HL-60 (cell line): ENCODE measurements at regions not wholly inside any gene's neighbourhood (a gene's known extent, or its start where the extent isn't known, plus 50 kb on each side); places are given as distances from the start of the nearest gene placed in this dataset.

Experiments
- DNase-seq, 2 experiments: peaks; one replicate each; pipeline ENCODE4 v3.0.0-alpha.2; 2010 to 2020; ENCODE audit warnings: low read depth in 1 of 2, low spot score in 1 of 2
- H3K27ac ChIP-seq: fragments of 250-450 bp; sonication (Bioruptor Pico); replicated peaks from 2 replicates; pipeline ENCODE4 v1.5.1; 2020; ENCODE audit warnings: mild to moderate bottlenecking, moderate library complexity
- H3K27me3 ChIP-seq: fragments of 250-450 bp; sonication (Bioruptor Pico); 2 replicates; pipeline ENCODE4 v1.5.1; 2021; ENCODE audit warnings: mild to moderate bottlenecking, moderate library complexity; ENCODE audit not compliant: insufficient read depth, poor library complexity, severe bottlenecking
- H3K4me3 ChIP-seq: replicated peaks from 2 replicates; pipeline ENCODE4 v1.5.1; 2011; ENCODE audit warnings: mild to moderate bottlenecking, control low read depth, low read length; ENCODE audit not compliant: insufficient read depth
- CTCF ChIP-seq: IDR thresholded peaks from one replicate; pipeline ENCODE4 v1.5.1; 2011; ENCODE audit warnings: low read length, control low read depth, inconsistent platforms; ENCODE audit not compliant: insufficient read depth
- GABPA ChIP-seq: IDR thresholded peaks from 2 replicates; pipeline ENCODE4 v1.6.1; 2012; ENCODE audit warnings: low read depth
- POLR2AphosphoS5 ChIP-seq: IDR thresholded peaks from 2 replicates; pipeline ENCODE4 v1.6.1; 2012; ENCODE audit warnings: low read depth
- REST ChIP-seq: IDR thresholded peaks from 2 replicates; pipeline ENCODE4 v1.6.1; 2012; ENCODE audit warnings: low read depth; ENCODE audit not compliant: insufficient replicate concordance
- SPI1 ChIP-seq: IDR thresholded peaks from 2 replicates; pipeline ENCODE4 v1.6.1; 2012; ENCODE audit warnings: low read depth, mild to moderate bottlenecking, borderline replicate concordance

- H3K27me3 ChIP-seq, result no peaks in the 10 kb centered on the region
- DNase-seq, result no peak
- no peak overlapping the region for H3K4me3 ChIP-seq
- TF ChIP-seq REST (no peak), CTCF (no peak), SPI1 (no peak), POLR2AphosphoS5 (no peak), GABPA (no peak)
- no peak overlapping the region for H3K27ac ChIP-seq
These were observed 656.3 kb upstream of the FAM174A start for GRCh38 chr5:99878830-99879229.

GRCh38 chr5:99866740-99867139 is 668.4 kb upstream of the FAM174A start:
- TF ChIP-seq REST, result no peak
- TF ChIP-seq POLR2AphosphoS5, result no peak
- no peak for TF ChIP-seq GABPA
- TF ChIP-seq CTCF, result no peak
- no peak for TF ChIP-seq SPI1
- H3K27ac ChIP-seq, result no peak overlapping the region
- H3K27me3 ChIP-seq, result no peaks in the 10 kb centered on the region
- DNase-seq, result no peak
- H3K4me3 ChIP-seq, result no peak overlapping the region

- Histone ChIP-seq H3K27me3 (no peaks in the 10 kb centered on the region), H3K4me3 (no peak overlapping the region), H3K27ac (no peak overlapping the region)
- TF ChIP-seq REST (no peak), GABPA (no peak), POLR2AphosphoS5 (no peak), CTCF (no peak), SPI1 (no peak)
- no peak for DNase-seq
These were observed 670.0 kb upstream of the FAM174A start for GRCh38 chr5:99865159-99865558.
